HCT116 (cell line): ENCODE measurements at regions not wholly inside any gene's neighbourhood (a gene's known extent, or its start where the extent isn't known, plus 50 kb on each side); places are given as distances from the start of the nearest gene placed in this dataset.

ENCODE experiments used
- ATAC-seq: fragments of 200-7000 bp; cut with Tn5 transposase; 2 replicates; pipeline ENCODE4 v1.9.1; 2020; ENCODE audit warnings: mild to moderate bottlenecking, moderate library complexity
- BruUV-seq: library from RNA; stranded (reverse); fragments of 400-500 nt; replicated peaks from 2 replicates; lab custom pipeline; 2021; lab: Mats Ljungman, UMichigan
- CTCF ChIA-PET: fragments of 300-600 bp; sonication (Branson Sonifier 250); formaldehyde crosslinking; loops from one replicate; lab custom pipeline; 2021; ENCODE audit warnings: antibody characterized with exemption; lab: Charles Lee
- POLR2A ChIA-PET: fragments of 300-600, 350-600 bp; sonication (Branson Sonifier 250); formaldehyde crosslinking; loops from one replicate; lab custom pipeline; 2021; ENCODE audit warnings: antibody characterized with exemption; lab: Charles Lee
- RAD21 ChIA-PET, 2 experiments: fragments of 300-600 bp; sonication (Branson Sonifier 250); formaldehyde crosslinking; loops; one replicate each; lab custom pipeline; 2023; ENCODE audit warnings: low total read pairs in 2 of 2; ENCODE audit not compliant: uncharacterized antibody in 2 of 2, unreplicated experiment in 2 of 2, low non-redundant PET in 1 of 2; lab: Charles Lee
- DNase-seq: peaks from one replicate; pipeline ENCODE4 v3.0.0-alpha.2; 2010; ENCODE audit warnings: low read depth, low spot score
- H2AFZ ChIP-seq: fragments of 200-600 bp; shearing (Covaris generic), sonication (generic); 2 replicates; pipeline ENCODE4 v1.6.1; 2017; ENCODE audit warnings: low read depth, mixed run types, mixed read lengths, antibody characterized with exemption, low read length; ENCODE audit not compliant: poor library complexity, severe bottlenecking
- H3K27ac ChIP-seq: 2 replicates; pipeline ENCODE4 v1.5.1; 2012; ENCODE audit warnings: low read depth, low read length
- H3K27me3 ChIP-seq: fragments of 200-600 bp; sonication (generic); 2 replicates; pipeline ENCODE4 v1.6.1; 2016; ENCODE audit warnings: mixed run types, low read length, mixed read lengths; ENCODE audit not compliant: insufficient read depth
- H3K36me3 ChIP-seq, 2 experiments: fragments of 200-500 bp in 1 of 2; fragments of 200-600 bp in 1 of 2; sonication (Bioruptor generic) in 1 of 2; sonication (generic) in 1 of 2; 2 replicates each; pipeline versions ENCODE4 v1.5.1 to v1.6.1; 2014 to 2016; ENCODE audit warnings: low read length in 2 of 2, inconsistent platforms in 1 of 2, mixed read lengths in 1 of 2, mixed run types in 1 of 2; ENCODE audit not compliant: insufficient read depth in 2 of 2, control insufficient read depth in 1 of 2
- H3K4me1 ChIP-seq, 2 experiments: fragments of 200-600 bp in 1 of 2; sonication (generic) in 1 of 2; 2 replicates each; pipeline versions ENCODE4 v1.5.1 to v1.6.1; 2012 to 2017; ENCODE audit warnings: low read length in 2 of 2, inconsistent platforms in 1 of 2, mild to moderate bottlenecking in 1 of 2, mixed read lengths in 1 of 2, mixed run types in 1 of 2, moderate library complexity in 1 of 2; ENCODE audit not compliant: insufficient read depth in 2 of 2, control insufficient read depth in 1 of 2
- H3K4me2 ChIP-seq: fragments of 200-600 bp; sonication (generic); 2 replicates; pipeline ENCODE4 v1.6.1; 2017; ENCODE audit warnings: mixed run types, low read length, mixed read lengths
- H3K4me3 ChIP-seq, 2 experiments: fragments of 200-600 bp in 1 of 2; sonication (generic) in 1 of 2; replicated peaks in 1 of 2; 2 replicates each; pipeline ENCODE4 v1.5.1; 2011 to 2016; ENCODE audit warnings: low read length in 2 of 2, control low read depth in 1 of 2, low read depth in 1 of 2, mild to moderate bottlenecking in 1 of 2, mixed read lengths in 1 of 2, mixed run types in 1 of 2
- H3K79me2 ChIP-seq: fragments of 200-600 bp; sonication (generic); 2 replicates; pipeline ENCODE4 v1.6.1; 2017; ENCODE audit warnings: mild to moderate bottlenecking, mixed run types, low read length, moderate library complexity, mixed read lengths; ENCODE audit not compliant: insufficient read depth
- H3K9ac ChIP-seq: fragments of 200-600 bp; sonication (generic); 2 replicates; pipeline ENCODE4 v1.6.1; 2016; ENCODE audit warnings: low read length, mixed read lengths
- H3K9me2 ChIP-seq: fragments of 200-600 bp; sonication (generic), shearing (Covaris generic); 2 replicates; pipeline ENCODE4 v1.6.1; 2017; ENCODE audit warnings: mixed run types, mild to moderate bottlenecking, moderate library complexity; ENCODE audit not compliant: insufficient read depth
- H3K9me3 ChIP-seq, 2 experiments: fragments of 200-500 bp in 1 of 2; fragments of 200-600 bp in 1 of 2; sonication (Bioruptor generic) in 1 of 2; sonication (generic) in 1 of 2; 2 replicates each; pipeline ENCODE4 v1.6.1; 2014 to 2017; ENCODE audit warnings: low read length in 2 of 2, mixed read lengths in 2 of 2, inconsistent platforms in 1 of 2, low read depth in 1 of 2, mild to moderate bottlenecking in 1 of 2, mixed run types in 1 of 2, moderate library complexity in 1 of 2; ENCODE audit not compliant: control insufficient read depth in 1 of 2, insufficient read depth in 1 of 2
- H4K20me1 ChIP-seq: fragments of 200-600 bp; sonication (generic), shearing (Covaris generic); 2 replicates; pipeline ENCODE4 v1.6.1; 2017; ENCODE audit warnings: mixed run types, mild to moderate bottlenecking, moderate library complexity; ENCODE audit not compliant: insufficient read depth
- ATF3 ChIP-seq: IDR thresholded peaks from 2 replicates; pipeline ENCODE4 v1.6.1; 2012
- CBX3 ChIP-seq: IDR thresholded peaks from 2 replicates; pipeline ENCODE4 v1.6.1; 2012; ENCODE audit warnings: low read depth
- CTCF ChIP-seq, 3 experiments: fragments of 200-600 bp in 1 of 3; sonication (generic) in 1 of 3; IDR thresholded peaks in 2 of 3; conservative IDR thresholded peaks in 1 of 3; 2 replicates each; pipeline ENCODE4 v1.5.1; 2012 to 2017; ENCODE audit warnings: low read depth in 2 of 3, low read length in 2 of 3, antibody characterized with exemption in 1 of 3, borderline replicate concordance in 1 of 3, control low read depth in 1 of 3, mild to moderate bottlenecking in 1 of 3, mixed read lengths in 1 of 3, mixed run types in 1 of 3, moderate library complexity in 1 of 3; ENCODE audit not compliant: insufficient read depth in 1 of 3
- EGR1 ChIP-seq: IDR thresholded peaks from 2 replicates; pipeline ENCODE4 v1.6.1; 2012; ENCODE audit warnings: low read depth
- ELF1 ChIP-seq: IDR thresholded peaks from 2 replicates; pipeline ENCODE4 v1.6.1; 2012; ENCODE audit warnings: low read depth, borderline replicate concordance
- JUND ChIP-seq: IDR thresholded peaks from 2 replicates; pipeline ENCODE4 v1.6.1; 2012
- POLR2A ChIP-seq: IDR thresholded peaks from 2 replicates; pipeline ENCODE4 v1.7.0; 2011; ENCODE audit warnings: borderline replicate concordance; ENCODE audit not compliant: insufficient read depth, insufficient read length; ENCODE audit errors: extremely low read depth
- RAD21 ChIP-seq: IDR thresholded peaks from 2 replicates; pipeline ENCODE4 v1.6.1; 2012; ENCODE audit warnings: low read depth, mild to moderate bottlenecking
- ZBTB33 ChIP-seq: IDR thresholded peaks from 2 replicates; pipeline ENCODE4 v1.6.1; 2011; ENCODE audit warnings: mild to moderate bottlenecking, low read length, moderate library complexity; ENCODE audit not compliant: insufficient replicate concordance; ENCODE audit errors: extremely low read depth
- intact Hi-C: fragments of 100-400 bp; cut with micrococcal nuclease; formaldehyde crosslinking; loops from 2 replicates; pipeline ENCODE4 v1.10.0; 2022

GRCh38 chr4:79467246-79467932 lies 59.4 kb upstream of the GK2 start:
- no peak overlapping the region for H3K4me3 ChIP-seq
- intact Hi-C loops = no loop called here
- POLR2A ChIA-PET = no interaction called here
- no peaks in the 10 kb centered on the region for H3K36me3 ChIP-seq
- ATAC-seq (no peak), DNase-seq (no peak)
- TF ChIP-seq POLR2A = no peak
- no peak for TF ChIP-seq CTCF (IDR thresholded peaks at IDR 0.05 in 2 of 3, conservative IDR thresholded peaks at IDR 0.05 in 1 of 3; ENCODE audit: borderline replicate concordance in 1 of 3, insufficient read depth in 1 of 3, low read depth in 2 of 3, low read length in 2 of 3)
- no peak for TF ChIP-seq RAD21
- no peak for TF ChIP-seq EGR1
- no peak for TF ChIP-seq ZBTB33
- TF ChIP-seq ELF1 = no peak
- TF ChIP-seq ATF3 = no peak
- no peak for TF ChIP-seq JUND
- TF ChIP-seq CBX3 = no peak
- peaks cover 5% of the 10 kb centered on the region; the same call in 1 of the 2 replicates for H3K27me3 ChIP-seq
- no peak overlapping the region for H2AFZ ChIP-seq
- H3K9me3 ChIP-seq = no peaks in the 10 kb centered on the region
- H3K4me1 ChIP-seq = no peaks in the 10 kb centered on the region
- RAD21 ChIA-PET = no interaction called here
- H4K20me1 ChIP-seq = no peaks in the 10 kb centered on the region
- H3K27ac ChIP-seq = no peak overlapping the region
- no peaks in the 10 kb centered on the region for H3K79me2 ChIP-seq
- H3K9ac ChIP-seq = no peak overlapping the region
- H3K4me2 ChIP-seq = no peak overlapping the region
- no TSS peak for BruUV-seq
- no peaks in the 10 kb centered on the region for H3K9me2 ChIP-seq
- CTCF ChIA-PET = no interaction called here
